Fibroblast of the conjunctiva (primary cell): ENCODE measurements at regions not wholly inside any gene's neighbourhood (a gene's known extent, or its start where the extent isn't known, plus 50 kb on each side); places are given as distances from the start of the nearest gene placed in this dataset.
"Not testable (repeated sequence)": the region's sequence is repeated elsewhere in the genome, so short reads cannot be mapped to it uniquely, and the experiment has no call there.

Experiments used
- DNase-seq: peaks from one replicate; pipeline ENCODE4 v3.0.0-alpha.2; 2010; ENCODE audit warnings: low read depth

DNA sequence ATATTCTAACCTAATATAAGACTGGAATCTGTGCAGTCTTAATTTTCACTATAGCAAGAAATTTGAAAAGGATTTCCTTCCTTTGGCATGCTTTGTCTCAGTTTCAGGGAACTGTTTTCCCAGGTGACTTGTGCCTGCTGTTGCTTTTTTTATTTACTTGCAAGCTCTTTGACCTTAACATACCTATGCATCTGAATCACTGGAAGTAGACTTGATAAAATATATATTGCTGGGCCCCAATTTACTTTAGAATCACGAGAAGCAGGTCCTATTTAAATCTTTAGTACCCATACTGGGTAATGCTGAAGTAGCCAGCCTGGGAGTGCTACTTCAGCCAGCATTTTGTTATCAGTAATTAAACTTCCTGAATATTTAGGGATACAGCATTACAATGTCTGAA lies 257.9 kb upstream of the ALCAM start:
- DNase-seq = no peak

DNA sequence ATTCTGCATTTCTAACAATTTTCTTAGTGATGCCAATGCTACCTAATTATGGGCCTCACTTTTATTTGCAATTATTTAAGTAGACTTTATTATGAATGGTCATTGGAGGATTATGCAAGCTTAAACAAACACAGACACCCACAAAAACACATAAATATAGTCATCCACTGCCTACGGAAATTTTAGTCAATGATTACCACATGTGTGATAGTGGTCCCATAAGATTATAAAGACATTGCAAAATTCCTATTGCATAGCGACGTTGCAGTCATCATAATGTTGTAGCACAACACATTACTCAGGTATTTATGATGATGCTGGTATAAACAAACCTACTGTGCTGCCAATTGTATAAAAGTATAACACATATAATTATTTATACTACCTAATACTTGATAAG lies 247.8 kb upstream of the ALCAM start:
- peak; percentile 10 for DNase-seq

DNA sequence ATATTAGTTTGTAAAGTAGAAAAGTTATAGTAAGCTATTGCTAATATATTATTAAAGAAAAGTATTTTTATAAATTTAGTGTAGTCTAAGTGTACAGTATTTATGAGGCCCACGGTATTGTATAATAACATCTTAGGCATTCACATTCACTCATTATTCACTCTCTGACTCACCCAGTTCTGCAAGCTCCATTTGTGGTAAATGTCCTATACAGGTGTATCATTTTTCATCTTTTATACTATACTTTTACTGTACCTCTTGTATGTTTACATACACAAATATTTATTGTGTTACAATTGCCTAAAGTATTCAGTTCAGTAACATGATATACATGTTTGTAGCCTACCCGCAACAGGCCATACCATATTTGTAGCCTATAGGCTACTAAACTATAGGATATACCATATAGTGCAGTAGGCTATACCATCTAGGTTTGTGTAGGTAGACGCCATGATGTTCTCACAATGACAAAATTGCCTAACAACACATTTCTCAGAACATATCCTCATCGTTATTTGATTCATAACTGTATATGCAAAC lies 246.8 kb upstream of the ALCAM start:
- no peak for DNase-seq

DNA sequence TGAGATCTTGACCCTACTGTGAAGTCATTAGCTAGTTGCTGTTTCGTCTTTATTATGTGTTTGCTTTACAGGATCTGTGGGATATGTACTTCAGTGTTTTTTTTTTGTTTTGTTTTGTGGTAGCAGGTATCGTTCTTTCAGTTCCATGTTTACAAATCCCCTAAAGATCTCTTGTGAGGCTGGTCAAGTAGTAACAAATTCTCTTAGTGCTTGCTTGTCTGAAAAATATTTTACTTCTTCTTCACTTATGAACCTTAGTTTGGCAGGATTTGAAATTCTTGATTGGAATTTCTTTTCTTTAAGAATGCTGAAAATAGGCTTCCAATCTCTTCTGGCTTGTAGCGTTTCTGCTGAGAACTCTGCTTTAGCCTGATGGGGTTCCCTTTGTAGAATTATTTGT lies 235.8 kb upstream of the ALCAM start:
- DNase-seq = no peak

DNA sequence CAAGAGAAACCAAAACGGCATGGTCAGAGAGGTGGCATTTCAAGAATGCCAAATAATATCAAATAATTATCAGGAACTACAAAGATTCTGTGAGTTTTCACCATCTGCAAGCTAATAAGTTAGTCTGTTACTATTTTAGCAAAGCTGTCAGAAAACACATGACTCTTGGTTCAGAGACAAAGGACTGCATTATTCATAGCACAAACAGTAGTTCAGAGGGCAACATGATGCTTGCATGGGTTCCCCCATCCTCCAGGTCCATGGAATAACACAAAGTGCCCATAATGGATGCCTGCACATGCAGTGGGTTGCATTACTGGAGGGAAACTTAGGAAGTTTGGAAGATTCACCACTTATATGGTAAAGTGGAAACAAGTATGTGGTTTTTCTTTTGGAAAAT lies 228.8 kb upstream of the ALCAM start:
- DNase-seq = no peak

DNA sequence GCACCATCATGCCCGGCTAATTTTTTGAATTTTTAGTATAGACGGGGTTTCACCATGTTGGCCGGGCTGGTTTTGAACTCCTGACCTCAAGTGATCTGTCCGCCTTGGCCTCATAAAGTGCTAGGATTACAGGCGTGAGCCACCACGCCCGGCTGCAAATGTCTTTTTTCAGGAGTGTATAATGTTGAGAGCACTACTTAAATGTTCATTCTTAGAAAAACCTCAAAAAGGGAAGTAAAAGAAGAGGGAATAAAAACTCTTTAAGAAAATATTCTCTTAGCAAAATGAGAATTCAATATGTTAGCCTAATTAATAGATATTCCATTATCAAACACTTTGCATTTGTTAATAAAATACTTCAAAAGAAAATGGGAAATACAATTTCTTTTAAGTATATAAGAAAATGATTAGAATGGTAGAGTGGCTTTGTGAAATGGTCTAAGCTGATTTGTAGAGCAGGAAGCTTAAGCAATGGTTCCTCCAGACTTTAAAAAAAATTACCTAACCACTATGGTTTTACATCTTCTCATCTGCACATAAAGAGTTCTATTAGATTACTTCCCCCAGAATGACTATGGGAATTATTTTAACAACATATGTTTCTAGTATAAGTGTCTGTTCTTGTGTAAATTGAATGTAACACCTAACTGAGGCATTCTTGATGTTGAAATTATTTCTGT lies 226.7 kb upstream of the ALCAM start:
- no peak for DNase-seq

DNA sequence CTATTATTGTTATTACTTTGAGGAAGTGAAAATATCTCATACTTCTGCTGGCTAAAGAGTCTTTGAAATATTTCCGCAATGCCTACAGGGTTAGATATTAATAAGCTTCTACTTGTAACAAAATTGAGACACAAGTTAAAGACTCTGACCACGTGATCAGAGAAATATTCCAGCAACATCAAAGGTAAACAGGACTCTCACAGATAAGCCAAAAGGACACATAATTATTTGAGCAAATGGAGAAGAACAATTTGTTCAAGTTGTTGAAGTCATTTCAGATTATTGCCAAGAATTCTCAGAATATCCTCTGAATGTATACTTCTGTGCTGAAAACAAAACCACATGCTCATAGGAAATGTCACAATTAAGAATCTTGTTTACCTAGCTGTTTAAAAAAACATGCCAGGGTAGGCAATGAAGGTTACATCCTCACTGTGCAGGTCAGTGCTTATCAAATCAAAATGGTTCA lies 225.8 kb upstream of the ALCAM start:
- peak; percentile 1 for DNase-seq

DNA sequence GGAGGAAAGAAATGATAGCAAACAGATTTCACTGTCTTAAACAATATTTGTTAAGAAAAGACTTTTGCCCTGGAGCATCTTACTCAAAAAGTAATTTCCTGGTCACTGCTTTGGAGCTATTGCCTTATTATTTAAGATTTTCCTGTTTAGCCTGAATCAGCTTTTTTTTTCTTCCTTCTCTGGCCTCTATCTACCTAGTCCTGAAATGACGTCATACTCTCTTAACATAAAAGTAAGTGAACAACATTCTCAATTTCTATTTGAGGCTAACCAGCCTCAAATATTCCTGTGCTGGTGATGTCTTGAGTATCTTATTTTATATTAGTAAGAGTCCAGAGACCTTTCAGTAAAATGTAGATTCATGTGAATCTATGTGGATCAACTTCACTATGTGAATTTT lies 221.9 kb upstream of the ALCAM start:
- DNase-seq = no peak

DNA sequence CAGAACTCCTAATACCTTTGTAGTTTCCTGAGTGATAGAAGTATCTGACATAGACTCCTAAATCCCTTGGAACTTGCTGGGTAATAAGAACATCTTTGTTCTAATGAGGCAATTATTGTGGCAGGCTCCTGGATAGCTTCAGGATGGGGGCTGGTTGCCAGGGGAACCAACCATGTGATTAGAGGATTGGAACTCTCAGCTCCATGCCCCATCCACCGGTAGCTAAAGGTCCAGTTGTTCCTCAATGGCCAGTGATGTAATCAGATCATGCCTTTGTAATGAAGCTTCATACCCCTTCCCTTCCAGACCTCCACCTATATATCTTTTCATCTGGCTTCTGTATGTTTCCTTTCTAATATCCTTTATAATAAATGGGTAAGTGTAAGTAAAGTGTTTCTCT lies 221.2 kb upstream of the ALCAM start:
- DNase-seq = no peak

DNA sequence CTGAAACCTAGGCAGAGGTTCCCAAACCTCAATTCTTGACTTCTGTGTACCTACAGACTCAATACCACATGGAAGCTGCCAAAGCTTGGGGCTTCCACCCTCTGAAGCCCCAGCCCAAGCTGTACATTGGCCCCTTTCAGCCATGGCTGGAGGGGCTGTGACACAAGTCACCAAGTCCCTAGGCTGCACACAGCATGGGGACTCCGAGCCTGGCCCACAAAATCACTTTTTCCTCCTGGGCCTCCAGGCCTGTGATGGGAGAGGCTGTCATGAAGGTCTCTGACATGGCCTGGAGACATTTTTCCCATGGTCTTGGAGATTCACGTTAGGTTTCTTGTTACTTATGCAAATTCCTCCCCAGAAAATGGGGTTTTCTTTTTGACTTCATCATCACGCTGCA lies 217.5 kb upstream of the ALCAM start:
- not testable (repeated sequence) for DNase-seq

DNA sequence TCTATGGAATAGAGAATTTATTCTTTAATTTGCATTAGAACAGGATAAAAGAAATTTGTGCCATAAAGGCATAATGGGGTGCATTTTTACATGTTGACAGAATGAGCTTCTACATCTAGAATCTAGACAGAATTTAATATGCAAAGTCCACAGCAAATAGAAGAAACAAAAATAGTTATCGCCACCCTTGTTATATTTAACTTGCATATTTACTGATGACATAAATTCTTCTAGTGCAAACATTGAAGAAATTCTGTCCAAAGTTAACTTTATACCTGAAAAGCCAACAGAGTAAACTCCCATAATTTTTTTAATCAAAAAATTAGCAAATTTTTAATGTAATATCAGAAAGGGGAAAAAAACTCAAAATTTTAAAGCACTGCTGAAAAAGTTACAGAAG lies 213.7 kb upstream of the ALCAM start:
- no peak for DNase-seq

DNA sequence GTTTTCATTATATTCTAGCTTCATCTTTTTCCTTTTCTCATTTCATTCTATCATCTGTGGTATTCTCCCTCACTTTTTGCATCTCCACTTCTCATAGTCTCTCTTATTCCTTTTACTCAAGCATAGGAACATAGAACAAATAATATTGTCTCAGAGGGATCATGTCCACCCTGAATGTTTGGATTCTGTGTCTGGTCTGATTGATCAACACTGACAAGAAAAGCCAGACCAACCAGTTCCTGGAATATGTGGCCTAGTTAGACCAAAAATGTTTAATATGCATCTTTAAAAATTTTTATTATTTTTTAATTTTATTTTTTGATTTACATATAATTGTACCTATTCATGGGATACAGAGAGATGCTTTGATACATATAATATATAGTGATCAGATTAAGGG lies 212.0 kb upstream of the ALCAM start:
- DNase-seq = no peak

DNA sequence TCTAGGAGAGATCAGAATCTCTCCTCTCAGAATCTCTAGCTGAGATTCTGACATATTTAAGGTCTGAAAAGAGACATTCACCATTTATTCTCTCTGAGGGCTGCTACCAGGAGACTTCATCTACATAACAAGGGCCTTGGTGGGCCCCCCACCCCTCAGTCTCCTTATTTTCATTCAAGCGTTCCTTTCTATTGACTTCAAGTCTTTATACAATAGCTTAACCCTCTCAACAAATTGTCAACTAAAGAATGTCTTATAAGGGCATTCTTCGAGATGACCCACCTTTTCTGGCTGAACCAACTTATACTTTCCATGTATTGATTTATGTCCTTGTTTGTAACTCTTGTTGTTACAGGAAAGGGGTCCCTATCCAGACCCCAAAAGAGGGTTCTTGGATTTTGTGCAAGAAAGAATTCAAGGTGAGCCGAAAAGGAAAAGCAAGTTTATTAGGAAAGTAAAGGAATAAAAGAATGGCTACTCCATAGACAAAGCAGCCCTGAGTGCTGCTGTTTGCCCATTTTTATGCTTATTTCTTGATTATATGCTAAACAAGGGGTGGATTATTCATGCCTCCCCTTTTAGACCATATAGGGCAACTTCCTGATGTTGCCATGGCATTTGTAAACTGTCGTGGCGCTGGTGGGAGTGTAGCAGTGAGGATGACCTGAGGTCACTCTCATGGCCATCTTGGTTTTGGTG lies 209.5 kb upstream of the ALCAM start:
- no peak for DNase-seq

DNA sequence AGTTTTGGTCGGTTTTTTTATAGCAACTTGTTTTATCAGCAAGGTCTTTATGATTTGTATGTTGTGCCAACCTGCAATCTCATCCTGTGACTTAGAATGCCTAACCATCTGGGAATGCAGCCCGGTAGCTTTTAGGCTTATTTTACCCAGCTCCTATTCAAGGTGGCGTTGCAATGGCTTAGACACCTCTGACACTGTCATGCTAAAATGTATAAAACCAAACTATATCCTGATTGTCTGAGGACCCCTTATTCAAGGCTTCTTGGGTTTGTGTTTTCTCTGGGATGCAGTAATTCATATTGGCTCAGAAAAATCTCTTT lies 209.0 kb upstream of the ALCAM start:
- no peak for DNase-seq

DNA sequence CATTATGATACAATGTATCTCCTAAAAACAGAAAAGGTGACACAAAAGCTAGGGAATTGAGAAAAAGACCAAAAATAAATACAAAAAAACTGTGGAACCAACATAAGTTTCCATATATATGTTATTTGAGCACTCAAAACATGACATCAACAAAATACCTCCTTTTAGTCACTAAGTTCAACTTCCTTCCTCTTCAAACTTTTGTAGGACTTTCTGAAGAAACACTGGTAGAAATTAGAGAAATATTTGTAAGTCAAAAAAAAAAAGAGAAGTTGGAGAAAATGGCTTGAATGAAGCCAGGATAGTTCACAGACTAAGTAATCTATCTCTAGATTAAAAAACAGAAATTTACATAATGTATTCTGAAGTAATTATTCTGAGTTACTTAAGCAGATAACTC lies 208.4 kb upstream of the ALCAM start:
- no peak for DNase-seq

DNA sequence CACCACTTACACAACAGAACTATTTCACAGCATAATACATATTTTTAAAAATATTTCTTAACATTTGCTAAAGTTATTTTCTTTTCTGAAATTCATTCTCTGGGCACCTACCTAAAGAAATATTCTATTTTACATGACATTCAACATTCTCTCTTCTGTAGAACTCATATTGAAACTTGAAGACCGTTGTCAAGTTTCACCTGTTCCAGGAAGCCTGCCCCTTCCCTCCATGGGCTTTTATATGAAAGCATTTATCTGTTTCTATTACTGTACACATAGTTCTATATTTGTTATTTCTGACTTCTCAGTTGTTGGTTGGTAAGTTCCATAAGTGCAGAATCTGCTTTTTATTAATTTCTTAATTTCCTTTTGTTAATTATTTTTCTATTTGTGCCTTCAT lies 204.3 kb upstream of the ALCAM start:
- DNase-seq = no peak

DNA sequence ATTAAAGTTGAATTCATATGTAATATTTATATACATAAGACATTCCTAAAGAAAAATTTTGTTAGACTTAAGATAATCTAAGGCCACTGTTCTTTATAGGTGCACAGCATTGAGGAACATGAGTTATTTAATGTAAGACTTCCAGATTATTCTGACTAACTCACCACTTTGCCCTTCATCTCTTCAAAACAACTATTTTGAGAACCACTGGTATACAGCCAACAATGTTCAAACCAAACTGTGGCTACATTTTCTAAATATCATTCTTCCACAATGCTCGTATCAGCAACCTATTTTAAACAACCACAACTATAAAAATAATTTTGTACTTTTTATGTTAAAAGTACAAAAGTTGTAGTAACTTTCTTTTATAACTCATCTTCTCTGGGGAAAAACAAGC lies 199.8 kb upstream of the ALCAM start:
- DNase-seq = no peak

DNA sequence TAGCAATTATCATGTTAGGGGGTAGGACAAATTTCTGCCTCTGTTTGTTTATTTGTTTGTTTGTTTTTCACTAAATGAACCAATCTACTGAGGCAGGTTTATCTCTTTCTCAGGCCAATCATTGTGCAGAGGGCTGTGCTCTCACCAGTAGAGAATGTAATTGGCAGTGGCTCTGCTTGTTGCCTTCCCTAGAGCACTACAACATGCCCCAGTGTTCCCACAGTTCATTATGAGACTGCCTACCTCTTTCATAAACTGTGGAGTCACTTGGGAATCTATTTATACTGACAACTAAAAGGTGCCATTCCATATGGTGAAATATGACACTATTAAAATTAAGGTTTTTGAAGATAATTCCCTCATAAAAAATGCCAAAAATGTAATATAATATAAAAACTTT lies 196.3 kb upstream of the ALCAM start:
- DNase-seq = no peak

DNA sequence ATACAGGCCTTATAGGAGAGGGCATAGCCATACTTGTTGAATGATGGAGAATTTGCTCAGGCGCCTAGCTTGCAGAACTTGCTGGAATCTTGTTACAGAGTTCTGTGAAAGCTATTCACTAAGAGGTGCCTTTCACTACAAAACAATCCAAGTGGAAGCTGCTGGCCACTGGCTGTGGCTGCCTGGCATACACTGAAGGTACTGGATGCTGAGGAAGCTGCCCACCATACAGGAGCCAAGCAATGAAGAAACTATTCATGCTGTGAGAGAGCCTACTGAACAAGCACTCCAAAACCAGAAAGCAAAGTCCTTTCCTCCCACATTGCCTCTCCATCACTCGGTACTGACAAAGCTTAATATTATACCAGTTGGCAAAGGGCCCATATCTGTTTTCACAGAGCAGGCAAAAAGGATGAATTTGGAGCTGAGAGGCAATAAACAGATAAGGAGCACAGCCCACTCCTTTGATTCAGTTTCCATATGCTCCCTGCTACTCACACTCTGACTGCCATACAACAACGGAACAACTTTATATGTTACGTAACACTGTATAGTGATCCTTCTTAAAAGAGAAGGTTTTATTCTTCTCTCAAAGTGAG lies 192.6 kb upstream of the ALCAM start:
- no peak for DNase-seq

DNA sequence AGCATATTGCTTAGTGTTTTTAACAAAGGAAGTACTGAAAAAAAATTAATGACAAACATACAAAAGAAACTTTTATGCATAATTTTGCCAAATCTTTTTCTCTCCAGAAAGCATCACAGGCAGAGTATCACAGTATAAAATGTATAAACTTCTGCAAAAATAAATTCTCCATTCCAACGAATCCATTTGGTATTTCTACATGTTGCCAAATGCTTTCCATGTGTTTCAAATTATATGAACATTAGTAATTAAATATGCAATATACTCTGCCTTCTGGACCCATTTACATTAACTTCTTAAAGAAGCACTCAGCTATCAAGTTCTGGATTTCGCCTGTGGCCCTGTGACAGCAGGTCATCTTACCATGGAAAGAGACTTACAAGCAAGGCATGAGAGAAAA lies 189.1 kb upstream of the ALCAM start:
- no peak for DNase-seq

DNA sequence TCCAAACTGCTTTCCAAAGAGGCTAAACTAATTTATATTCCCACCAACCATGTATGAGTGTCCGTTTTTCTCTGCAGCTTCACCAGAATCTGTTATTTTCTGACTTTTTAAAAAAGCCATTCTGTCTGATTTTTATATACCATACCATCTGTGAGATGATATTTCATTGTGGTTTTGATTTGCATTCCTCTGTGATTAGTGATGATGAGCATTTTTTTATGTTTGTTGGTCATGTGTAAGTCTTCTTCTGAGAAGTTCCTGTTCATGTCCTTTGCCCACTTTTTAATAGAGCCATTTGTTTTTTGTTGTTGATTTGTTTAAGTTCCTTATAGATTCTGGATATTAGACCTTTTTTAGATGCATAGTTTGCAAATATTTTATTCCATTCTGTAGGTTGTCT lies 179.4 kb upstream of the ALCAM start:
- DNase-seq = no peak

DNA sequence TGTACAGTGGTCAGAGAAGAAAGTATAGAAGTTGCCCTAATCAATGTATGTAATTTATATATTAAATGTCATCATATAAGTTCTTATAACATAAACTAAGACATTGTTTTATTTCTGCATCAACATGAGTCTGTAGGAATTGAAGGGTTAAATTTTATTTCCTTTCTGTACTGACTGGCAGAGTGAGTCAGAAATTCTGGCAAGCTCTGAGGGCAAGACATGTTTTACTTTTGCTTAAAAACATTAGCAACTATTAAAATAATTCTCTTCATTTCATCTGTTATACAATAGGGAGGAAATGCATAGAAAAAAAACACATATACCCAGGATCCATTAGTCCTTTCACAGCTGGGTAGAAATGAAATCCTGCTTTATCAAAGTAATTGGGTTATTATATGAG lies 171.4 kb upstream of the ALCAM start:
- peak; percentile 5 for DNase-seq

DNA sequence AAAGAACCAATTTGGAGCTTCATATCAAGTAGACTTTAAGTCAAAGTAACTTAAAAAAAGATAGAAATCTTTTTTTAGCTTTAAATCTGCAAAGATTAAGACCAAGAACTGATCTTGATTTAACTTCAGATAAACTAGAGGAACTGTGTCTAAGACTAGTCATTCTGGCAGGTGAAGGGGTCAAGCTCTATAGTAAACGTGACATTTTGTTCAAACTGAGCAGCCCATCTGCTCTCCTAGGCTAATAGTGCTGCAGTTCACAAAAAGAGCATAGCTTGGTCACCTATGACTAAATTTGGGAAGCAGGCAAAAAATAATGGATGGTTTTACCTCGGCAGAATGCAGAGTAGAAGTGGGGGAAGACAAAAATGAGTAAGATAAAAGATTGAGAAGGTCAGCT lies 168.8 kb upstream of the ALCAM start:
- DNase-seq = no peak

DNA sequence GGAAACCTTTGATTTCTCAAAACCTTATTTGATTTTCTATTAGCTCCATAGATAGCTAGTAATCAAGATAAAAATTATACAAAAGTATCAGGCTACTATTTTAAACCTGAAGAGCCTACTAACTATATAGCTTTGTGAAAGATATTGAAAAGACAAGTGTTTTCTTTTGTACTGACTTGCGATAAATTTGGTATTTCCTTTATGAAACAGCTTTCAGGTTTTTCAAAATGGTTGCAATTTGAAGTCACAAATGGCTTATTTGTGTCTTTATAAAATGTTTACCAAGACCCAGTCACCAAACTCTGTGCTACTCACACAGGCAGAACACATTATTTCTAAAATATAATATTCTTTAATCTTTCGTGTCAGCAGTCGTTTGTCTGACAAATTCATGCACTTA lies 167.5 kb upstream of the ALCAM start:
- no peak for DNase-seq
